ENCODE measurements at regions not wholly inside any gene's neighbourhood (a gene's known extent, or its start where the extent isn't known, plus 50 kb on each side); places are given as distances from the start of the nearest gene placed in this dataset.
A peak's percentile ranks its signal among the peaks of the same experiment; 100 is the strongest.

- no peak overlapping the region for H2AFZ ChIP-seq (ENCODE audit: low read length)
Observed at GRCh38 chr2:64825831-64826491, 163.2 kb upstream of the SLC1A4 start.

GRCh38 chr2:64826703-64827102 lies 162.5 kb upstream of the SLC1A4 start:
- no peak overlapping the region for H3K9ac ChIP-seq (ENCODE audit: low read length)
- peak overlapping the region; percentile 72 for H3K27ac ChIP-seq (ENCODE audit: low read length)
- intact Hi-C loops (cut with micrococcal nuclease): no loop called here
- H3K4me1 ChIP-seq (ENCODE audit: insufficient read depth, low read length): peaks cover 37% of the 10 kb centered on the region
- POLR2A ChIA-PET (ENCODE audit: unreplicated experiment): no interaction called here
- H3K4me2 ChIP-seq (ENCODE audit: low read length): no peak overlapping the region
- H3K9me2 ChIP-seq (replicated peaks; ENCODE audit: low read length): no peaks in the 10 kb centered on the region
- no TSS peak for BruUV-seq (replicated peaks)
- no peaks in the 10 kb centered on the region for H3K9me3 ChIP-seq (ENCODE audit: low read length)
- TF ChIP-seq EZH2 (IDR thresholded peaks at IDR 0.05; ENCODE audit: low read length, unreplicated experiment) (no peak), CTCF (conservative IDR thresholded peaks at IDR 0.05; ENCODE audit: low read depth, low read length) (no peak), EZH2phosphoT487 (IDR thresholded peaks at IDR 0.05; ENCODE audit: borderline replicate concordance, low read length) (no peak)
- H3K36me3 ChIP-seq (ENCODE audit: low read depth, low read length): no peaks in the 10 kb centered on the region
- H3F3A ChIP-seq (ENCODE audit: low read length, unreplicated experiment): peaks cover 6% of the 10 kb centered on the region
- H4K20me1 ChIP-seq (ENCODE audit: low read length): no peaks in the 10 kb centered on the region
- no peaks in the 10 kb centered on the region for H3K27me3 ChIP-seq (ENCODE audit: low read length)
- no peak overlapping the region for H3K4me3 ChIP-seq (ENCODE audit: low read length)
- no peak overlapping the region for H2AFZ ChIP-seq (ENCODE audit: low read length)
- CTCF ChIA-PET: no interaction called here
- no peak for DNase-seq
- no peaks in the 10 kb centered on the region for H3K79me2 ChIP-seq (ENCODE audit: low read length)
- no peak for ATAC-seq

More at GRCh38 chr2:64825831-64826491, 163.2 kb upstream of the SLC1A4 start:
- H3K4me1 ChIP-seq (ENCODE audit: insufficient read depth, low read length): peaks cover 34% of the 10 kb centered on the region
- H4K20me1 ChIP-seq (ENCODE audit: low read length): no peaks in the 10 kb centered on the region
- no peak overlapping the region for H3K4me3 ChIP-seq (ENCODE audit: low read length)
- peak overlapping the region; percentile 51 for H3K9ac ChIP-seq (ENCODE audit: low read length)
- no peaks in the 10 kb centered on the region for H3K27me3 ChIP-seq (ENCODE audit: low read length)
- POLR2A ChIA-PET (ENCODE audit: unreplicated experiment): interaction anchor here (0.7 kb wide), 1 partner anchor 53 kb away, joined by 4 read pairs; no protein-coding TSS in a partner anchor
- H3K4me2 ChIP-seq (ENCODE audit: low read length): peak overlapping the region; percentile 54
- peak overlapping the region; percentile 72 for H3K27ac ChIP-seq (ENCODE audit: low read length)
- ATAC-seq (peak; percentile 74), DNase-seq (peak; percentile 74)
- BruUV-seq (replicated peaks): TSS peak; percentile 76
- intact Hi-C loops (cut with micrococcal nuclease): no loop called here
- H3K79me2 ChIP-seq (ENCODE audit: low read length): no peaks in the 10 kb centered on the region
- CTCF ChIA-PET: no interaction called here
- H3F3A ChIP-seq (ENCODE audit: low read length, unreplicated experiment): peaks cover 3% of the 10 kb centered on the region
- no peak for TF ChIP-seq EZH2 (IDR thresholded peaks at IDR 0.05; ENCODE audit: low read length, unreplicated experiment)
- H3K36me3 ChIP-seq (ENCODE audit: low read depth, low read length): no peaks in the 10 kb centered on the region
- H3K9me2 ChIP-seq (replicated peaks; ENCODE audit: low read length): no peaks in the 10 kb centered on the region
- no peaks in the 10 kb centered on the region for H3K9me3 ChIP-seq (ENCODE audit: low read length)

- ATAC-seq (no peak), DNase-seq (no peak)
- Histone ChIP-seq H3K4me1 (ENCODE audit: insufficient read depth, low read length) (peaks cover 47% of the 10 kb centered on the region), H3K4me3 (ENCODE audit: low read length) (no peak overlapping the region), H3K27ac (ENCODE audit: low read length) (no peak overlapping the region), H3K4me2 (ENCODE audit: low read length) (no peak overlapping the region), H3K9me3 (ENCODE audit: low read length) (no peaks in the 10 kb centered on the region), H3K27me3 (ENCODE audit: low read length) (no peaks in the 10 kb centered on the region), H3K36me3 (ENCODE audit: low read depth, low read length) (no peaks in the 10 kb centered on the region), H4K20me1 (ENCODE audit: low read length) (no peaks in the 10 kb centered on the region), H3F3A (ENCODE audit: low read length, unreplicated experiment) (peaks cover 14% of the 10 kb centered on the region), H3K9me2 (replicated peaks; ENCODE audit: low read length) (no peaks in the 10 kb centered on the region), H2AFZ (ENCODE audit: low read length) (no peak overlapping the region), H3K79me2 (ENCODE audit: low read length) (no peaks in the 10 kb centered on the region), H3K9ac (ENCODE audit: low read length) (no peak overlapping the region)
- intact Hi-C loops (cut with micrococcal nuclease): no loop called here
- no TSS peak for BruUV-seq (replicated peaks)
- CTCF ChIA-PET: no interaction called here
- TF ChIP-seq EZH2 (IDR thresholded peaks at IDR 0.05; ENCODE audit: low read length, unreplicated experiment) (no peak), EZH2phosphoT487 (IDR thresholded peaks at IDR 0.05; ENCODE audit: borderline replicate concordance, low read length) (no peak), CTCF (conservative IDR thresholded peaks at IDR 0.05; ENCODE audit: low read depth, low read length) (no peak)
- POLR2A ChIA-PET (ENCODE audit: unreplicated experiment): no interaction called here
Observed at GRCh38 chr2:64828261-64828660, 160.9 kb upstream of the SLC1A4 start.

All from PC-3 (cell line).